Heart left ventricle (tissue), 13 donors: ENCODE measurements at regions not wholly inside any gene's neighbourhood (a gene's known extent, or its start where the extent isn't known, plus 50 kb on each side); places are given as distances from the start of the nearest gene placed in this dataset.

ENCODE experiments used
- POLR2A ChIP-seq, 2 donors: fragments of 450-650 bp; IDR thresholded peaks; one replicate each; pipeline ENCODE4 v1.6.1; 2017; ENCODE audit warnings: antibody characterized with exemption in 2 of 2, mild to moderate bottlenecking in 2 of 2, moderate library complexity in 2 of 2
- TF ChIP-seq, protein P1 (sequence below), 12 donors: fragments of 200-600 bp; sonication (generic) in 4 of 12; IDR thresholded peaks; one replicate each; pipeline versions ENCODE4 v1.5.0 to v1.8.0; 2018 to 2022; ENCODE audit warnings: antibody characterized with exemption in 12 of 12, mild to moderate bottlenecking in 5 of 12
- donor health status: ischemic (EF 13 %, LVEDD 7.1; RV severe dilation, severe dysfunction).
- donor health status: DM: no; HTN: yes; CAD: no.
- donor health status: DM: no; HTN: no; CAD: no.
- donor health status: ischemic (EF 25% LVEDD 6.9; RV normal size, moderate dysfunction).
- donor health status: ischemic (EF 25% LVEDD 5.7; RV mildly dilated, moderate dysfunction).
- donor health status: ischemic (EF 35%, LVEDD 5.7; RV mildly dilated, moderate dysfunction).
- donor health status: nonischemic (EF 11% LVEDD 7.7; RV severe dilation, severe dysfunction).
- donor health status: DM: yes; HTN: yes; CAD: no.
- donor health status: PGD.
- donor health status: ischemic (EF 29% LVEDD 5.4; RV normal size, mild dysfunction).
- donor health status: nonischemic (EF 23%, LVEDD 6.1; RV moderate dilation, normal function).

DNA sequence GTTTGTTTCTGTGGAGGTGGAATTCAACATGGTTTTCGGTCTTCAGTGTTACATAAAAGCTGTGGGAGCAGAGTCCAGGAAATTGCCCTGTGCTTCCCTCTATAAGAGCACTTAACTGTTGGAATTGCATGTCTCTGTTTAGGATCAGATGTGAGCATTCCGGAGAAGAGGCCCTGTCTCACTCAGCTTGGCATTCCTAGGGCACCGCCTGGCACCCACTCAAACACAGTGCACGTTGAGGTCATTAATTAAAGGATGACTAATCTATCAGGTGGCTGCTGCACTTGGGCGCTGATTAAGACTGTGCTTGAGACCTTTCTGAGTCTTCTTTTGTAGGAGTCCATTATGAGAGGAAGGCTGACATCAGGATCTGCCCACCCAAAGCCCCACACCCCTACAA lies 82.8 kb upstream of the VIPR2 start:
- TF ChIP-seq, protein P1, sequence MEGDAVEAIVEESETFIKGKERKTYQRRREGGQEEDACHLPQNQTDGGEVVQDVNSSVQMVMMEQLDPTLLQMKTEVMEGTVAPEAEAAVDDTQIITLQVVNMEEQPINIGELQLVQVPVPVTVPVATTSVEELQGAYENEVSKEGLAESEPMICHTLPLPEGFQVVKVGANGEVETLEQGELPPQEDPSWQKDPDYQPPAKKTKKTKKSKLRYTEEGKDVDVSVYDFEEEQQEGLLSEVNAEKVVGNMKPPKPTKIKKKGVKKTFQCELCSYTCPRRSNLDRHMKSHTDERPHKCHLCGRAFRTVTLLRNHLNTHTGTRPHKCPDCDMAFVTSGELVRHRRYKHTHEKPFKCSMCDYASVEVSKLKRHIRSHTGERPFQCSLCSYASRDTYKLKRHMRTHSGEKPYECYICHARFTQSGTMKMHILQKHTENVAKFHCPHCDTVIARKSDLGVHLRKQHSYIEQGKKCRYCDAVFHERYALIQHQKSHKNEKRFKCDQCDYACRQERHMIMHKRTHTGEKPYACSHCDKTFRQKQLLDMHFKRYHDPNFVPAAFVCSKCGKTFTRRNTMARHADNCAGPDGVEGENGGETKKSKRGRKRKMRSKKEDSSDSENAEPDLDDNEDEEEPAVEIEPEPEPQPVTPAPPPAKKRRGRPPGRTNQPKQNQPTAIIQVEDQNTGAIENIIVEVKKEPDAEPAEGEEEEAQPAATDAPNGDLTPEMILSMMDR (IDR thresholded peaks at IDR 0.05), result no peak
- TF ChIP-seq POLR2A (IDR thresholded peaks at IDR 0.05), result no peak
